Right ventricle myocardium superior (tissue), 1 donor: ENCODE measurements at regions not wholly inside any gene's neighbourhood (a gene's known extent, or its start where the extent isn't known, plus 50 kb on each side); places are given as distances from the start of the nearest gene placed in this dataset.

Experiments
- ATAC-seq: fragments of 200-7000 bp; cut with Tn5 transposase; one replicate; pipeline ENCODE4 v1.9.1; 2020; ENCODE audit warnings: mild to moderate bottlenecking; ENCODE audit not compliant: poor library complexity
- DNase-seq: peaks from one replicate; pipeline ENCODE4 v3.0.0-alpha.2; 2020
- intact Hi-C: fragments of 100-400 bp; cut with DNase I; formaldehyde crosslinking; loops from one replicate; pipeline ENCODE4 v1.11.2; 2022
- donor health status: DM: no; HTN: yes; CAD: no; lungs with severe emphysema.

- ATAC-seq (no peak), DNase-seq (no peak)
- intact Hi-C loops, result no loop called here
Measured at GRCh38 chr1:81554108-81554507, 246.6 kb upstream of the ADGRL2 start.

- intact Hi-C loops, result no loop called here
- DNase-seq (no peak), ATAC-seq (no peak)
Measured at GRCh38 chr1:81553503-81553902, 247.2 kb upstream of the ADGRL2 start.

GRCh38 chr1:81551946-81552345 lies 248.8 kb upstream of the ADGRL2 start:
- intact Hi-C loops, result no loop called here
- DNase-seq, result no peak

GRCh38 chr1:81550753-81551152 lies 250.0 kb upstream of the ADGRL2 start:
- no peak for ATAC-seq
- intact Hi-C loops, result no loop called here
- DNase-seq, result no peak

More at GRCh38 chr1:81551946-81552345, 248.8 kb upstream of the ADGRL2 start:
- ATAC-seq, result no peak

- no peak for DNase-seq
- peak; percentile 84 for ATAC-seq
- intact Hi-C loops, result loop anchor here (10.0 kb wide), 1 partner anchor 215 kb away; no protein-coding TSS in a partner anchor
Measured at GRCh38 chr1:81549588-81550127, 251.1 kb upstream of the ADGRL2 start.

- DNase-seq (no peak), ATAC-seq (no peak)
- intact Hi-C loops, result loop anchor here (10.0 kb wide), 1 partner anchor 216 kb away; no protein-coding TSS in a partner anchor
Measured at GRCh38 chr1:81548918-81549587, 251.7 kb upstream of the ADGRL2 start.

GRCh38 chr1:81547912-81548303 lies 252.8 kb upstream of the ADGRL2 start:
- intact Hi-C loops, result loop anchor here (10.0 kb wide), 1 partner anchor 217 kb away; no protein-coding TSS in a partner anchor
- DNase-seq (no peak), ATAC-seq (peak; percentile 36)

GRCh38 chr1:81547261-81547911 lies 253.3 kb upstream of the ADGRL2 start:
- peak; percentile 39 for ATAC-seq
- DNase-seq, result no peak
- intact Hi-C loops, result loop anchor here (10.0 kb wide), 1 partner anchor 217 kb away; no protein-coding TSS in a partner anchor

GRCh38 chr1:81545734-81546133 lies 255.0 kb upstream of the ADGRL2 start:
- intact Hi-C loops, result loop anchor here (10.0 kb wide), 1 partner anchor 219 kb away; no protein-coding TSS in a partner anchor
- DNase-seq, result no peak
- ATAC-seq, result no peak

GRCh38 chr1:81543764-81544163 lies 257.0 kb upstream of the ADGRL2 start:
- intact Hi-C loops, result loop anchor here (10.0 kb wide), 1 partner anchor 221 kb away; no protein-coding TSS in a partner anchor
- ATAC-seq (no peak), DNase-seq (no peak)

- ATAC-seq (no peak), DNase-seq (no peak)
- intact Hi-C loops, result loop anchor here (10.0 kb wide), 1 partner anchor 223 kb away; no protein-coding TSS in a partner anchor
Measured at GRCh38 chr1:81542196-81542595, 258.5 kb upstream of the ADGRL2 start.

- ATAC-seq (no peak), DNase-seq (no peak)
- intact Hi-C loops, result loop anchor here (10.0 kb wide), 1 partner anchor 225 kb away; no protein-coding TSS in a partner anchor
Measured at GRCh38 chr1:81540216-81540615, 260.5 kb upstream of the ADGRL2 start.

GRCh38 chr1:81529014-81529413 lies 271.7 kb upstream of the ADGRL2 start:
- intact Hi-C loops, result no loop called here
- DNase-seq (no peak), ATAC-seq (no peak)

- ATAC-seq (no peak), DNase-seq (no peak)
- intact Hi-C loops, result no loop called here
Measured at GRCh38 chr1:81525085-81525484, 275.6 kb upstream of the ADGRL2 start.

- intact Hi-C loops, result no loop called here
- no peak for ATAC-seq
- no peak for DNase-seq
Measured at GRCh38 chr1:81519987-81520386, 280.7 kb upstream of the ADGRL2 start.

- DNase-seq (no peak), ATAC-seq (peak; percentile 83)
- intact Hi-C loops, result no loop called here
Measured at GRCh38 chr1:81517987-81518386, 282.7 kb upstream of the ADGRL2 start.

- no peak for ATAC-seq
- intact Hi-C loops, result no loop called here
Measured at GRCh38 chr1:81513796-81514354, 286.9 kb upstream of the ADGRL2 start.

GRCh38 chr1:81512252-81513003 lies 288.3 kb upstream of the ADGRL2 start:
- intact Hi-C loops, result no loop called here
- ATAC-seq (no peak), DNase-seq (no peak)

More at GRCh38 chr1:81513796-81514354, 286.9 kb upstream of the ADGRL2 start:
- no peak for DNase-seq

GRCh38 chr1:81511281-81511680 lies 289.5 kb upstream of the ADGRL2 start:
- ATAC-seq, result no peak
- DNase-seq, result no peak
- intact Hi-C loops, result no loop called here
